DND-41 (cell line): ENCODE measurements at regions not wholly inside any gene's neighbourhood (a gene's known extent, or its start where the extent isn't known, plus 50 kb on each side); places are given as distances from the start of the nearest gene placed in this dataset.

Source experiments
- ATAC-seq: fragments of 200-7000 bp; cut with Tn5 transposase; 3 replicates; pipeline ENCODE4 v1.9.1; 2021; ENCODE audit warnings: low read depth; ENCODE audit not compliant: insufficient read depth
- DNase-seq: peaks from one replicate; pipeline ENCODE4 v3.0.0-alpha.2; 2020
- H2AFZ ChIP-seq: 2 replicates; pipeline ENCODE4 v1.6.0; 2012; ENCODE audit warnings: low read depth, low read length
- H3K27ac ChIP-seq: 2 replicates; pipeline ENCODE4 v1.5.1; 2012; ENCODE audit warnings: low read length, inconsistent platforms
- H3K27me3 ChIP-seq: fragments of 200-600 bp; sonication (generic); 2 replicates; pipeline ENCODE4 v1.6.0; 2012; ENCODE audit warnings: low read length, mild to moderate bottlenecking, inconsistent platforms; ENCODE audit not compliant: insufficient read depth, poor library complexity
- H3K36me3 ChIP-seq: 2 replicates; pipeline ENCODE4 v1.5.1; 2012; ENCODE audit warnings: low read length, inconsistent platforms; ENCODE audit not compliant: insufficient read depth
- H3K4me1 ChIP-seq: 2 replicates; pipeline ENCODE4 v1.5.1; 2012; ENCODE audit warnings: mild to moderate bottlenecking, low read length; ENCODE audit not compliant: insufficient read depth
- H3K4me2 ChIP-seq: 2 replicates; pipeline ENCODE4 v1.6.0; 2012; ENCODE audit warnings: mild to moderate bottlenecking, moderate library complexity, low read length, inconsistent platforms; ENCODE audit not compliant: insufficient read depth
- H3K4me3 ChIP-seq, 2 experiments: fragments of 200-600 bp in 1 of 2; shearing (Covaris generic) in 1 of 2; 2 replicates each; pipeline ENCODE4 v1.5.1; 2012 to 2016; ENCODE audit warnings: inconsistent platforms in 2 of 2, low read length in 2 of 2, mild to moderate bottlenecking in 2 of 2, low read depth in 1 of 2, moderate library complexity in 1 of 2
- H3K79me2 ChIP-seq: 2 replicates; pipeline ENCODE4 v1.6.0; 2012; ENCODE audit warnings: low read length, inconsistent platforms; ENCODE audit not compliant: insufficient read depth
- H3K9ac ChIP-seq: 2 replicates; pipeline ENCODE4 v1.6.0; 2012; ENCODE audit warnings: low read depth, mild to moderate bottlenecking, inconsistent platforms, low read length, moderate library complexity
- H3K9me3 ChIP-seq: 2 replicates; pipeline ENCODE4 v1.5.1; 2012; ENCODE audit warnings: low read length, moderate library complexity, mild to moderate bottlenecking, inconsistent platforms; ENCODE audit not compliant: insufficient read depth, severe bottlenecking
- H4K20me1 ChIP-seq: 2 replicates; pipeline ENCODE4 v1.6.0; 2012; ENCODE audit warnings: low read length; ENCODE audit not compliant: insufficient read depth
- CTCF ChIP-seq: IDR thresholded peaks from 2 replicates; pipeline ENCODE4 v1.5.1; 2012; ENCODE audit warnings: borderline replicate concordance, low read length, moderate library complexity, mild to moderate bottlenecking; ENCODE audit not compliant: poor library complexity, severe bottlenecking; ENCODE audit errors: extremely low read depth
- EZH2 ChIP-seq: IDR thresholded peaks from 3 replicates; pipeline ENCODE4 v1.6.1; 2012; ENCODE audit warnings: borderline replicate concordance, low read depth, mild to moderate bottlenecking, moderate library complexity, low read length, inconsistent platforms; ENCODE audit not compliant: severe bottlenecking

GRCh38 chr16:31703526-31704128 is 170.0 kb upstream of the ZNF267 start:
- Histone ChIP-seq H3K79me2 (no peaks in the 10 kb centered on the region), H3K27ac (no peak overlapping the region), H3K9me3 (no peaks in the 10 kb centered on the region), H3K9ac (no peak overlapping the region), H3K27me3 (peaks cover 26% of the 10 kb centered on the region), H3K36me3 (peaks cover 30% of the 10 kb centered on the region), H4K20me1 (peaks cover 14% of the 10 kb centered on the region), H3K4me1 (peaks cover 29% of the 10 kb centered on the region), H3K4me2 (no peak overlapping the region), H2AFZ (no peak overlapping the region), H3K4me3 (no peak overlapping the region)
- ATAC-seq (no peak), DNase-seq (no peak)
- TF ChIP-seq EZH2 (no peak), CTCF (no peak)

GRCh38 chr16:31704138-31704537 is 169.5 kb upstream of the ZNF267 start:
- Histone ChIP-seq H3K27ac (no peak overlapping the region), H3K4me1 (peaks cover 30% of the 10 kb centered on the region), H3K36me3 (peaks cover 30% of the 10 kb centered on the region), H3K27me3 (peaks cover 20% of the 10 kb centered on the region), H4K20me1 (peaks cover 14% of the 10 kb centered on the region), H3K9ac (no peak overlapping the region), H3K4me2 (no peak overlapping the region), H3K4me3 (no peak overlapping the region), H3K79me2 (no peaks in the 10 kb centered on the region), H3K9me3 (no peaks in the 10 kb centered on the region), H2AFZ (no peak overlapping the region)
- DNase-seq (no peak), ATAC-seq (no peak)
- TF ChIP-seq CTCF (no peak), EZH2 (no peak)

- no peaks in the 10 kb centered on the region for H3K79me2 ChIP-seq
- H4K20me1 ChIP-seq: peaks cover 14% of the 10 kb centered on the region
- DNase-seq (no peak), ATAC-seq (no peak)
- H3K27ac ChIP-seq: no peak overlapping the region
- no peak overlapping the region for H2AFZ ChIP-seq
- H3K9ac ChIP-seq: no peak overlapping the region
- peaks cover 11% of the 10 kb centered on the region for H3K27me3 ChIP-seq
- no peak overlapping the region for H3K4me3 ChIP-seq
- H3K36me3 ChIP-seq: peaks cover 30% of the 10 kb centered on the region
- H3K4me2 ChIP-seq: no peak overlapping the region
- H3K4me1 ChIP-seq: peaks cover 27% of the 10 kb centered on the region
- no peaks in the 10 kb centered on the region for H3K9me3 ChIP-seq
- TF ChIP-seq EZH2: no peak
- TF ChIP-seq CTCF: no peak
These were observed 168.2 kb upstream of the ZNF267 start for GRCh38 chr16:31705371-31705770.
